HEK293 (cell line): ENCODE measurements at regions not wholly inside any gene's neighbourhood (a gene's known extent, or its start where the extent isn't known, plus 50 kb on each side); places are given as distances from the start of the nearest gene placed in this dataset.

Experiments used
- CTCF ChIP-seq: fragments of 450-650 bp; formaldehyde crosslinking; IDR thresholded peaks from 2 replicates; pipeline ENCODE4 v1.5.1; 2016; ENCODE audit warnings: missing biosample characterization, missing genetic modification characterization
- GFI1B ChIP-seq: fragments of 450-650 bp; formaldehyde crosslinking; IDR thresholded peaks from 2 replicates; pipeline ENCODE4 v1.5.1; 2016; ENCODE audit warnings: missing biosample characterization, missing genetic modification characterization
- REST ChIP-seq: fragments of 450-650 bp; formaldehyde crosslinking; IDR thresholded peaks from 2 replicates; pipeline ENCODE4 v1.5.1; 2016; ENCODE audit warnings: missing biosample characterization, missing genetic modification characterization
- SETDB1 ChIP-seq: IDR thresholded peaks from one replicate; pipeline ENCODE4 v1.6.1; 2017; ENCODE audit warnings: mild to moderate bottlenecking, low read length, moderate library complexity, mixed read lengths; ENCODE audit not compliant: insufficient read length
- TCF7L2 ChIP-seq: IDR thresholded peaks from 2 replicates; pipeline ENCODE4 v1.6.1; 2011; ENCODE audit warnings: low read depth, mild to moderate bottlenecking, inconsistent platforms, low read length, moderate library complexity, borderline replicate concordance
- ZBTB6 ChIP-seq: fragments of 450-650 bp; formaldehyde crosslinking; IDR thresholded peaks from 2 replicates; pipeline ENCODE4 v1.5.1; 2017; ENCODE audit warnings: missing biosample characterization, missing genetic modification characterization
- ZNF311 ChIP-seq: fragments of 450-650 bp; formaldehyde crosslinking; IDR thresholded peaks from 2 replicates; pipeline ENCODE4 v1.5.1; 2017; ENCODE audit warnings: missing biosample characterization, missing genetic modification characterization, borderline replicate concordance
- ZNF350 ChIP-seq: fragments of 450-650 bp; formaldehyde crosslinking; IDR thresholded peaks from 2 replicates; pipeline ENCODE4 v1.5.0; 2017; ENCODE audit warnings: missing biosample characterization, mild to moderate bottlenecking, missing genetic modification characterization
- ZNF792 ChIP-seq: fragments of 450-650 bp; formaldehyde crosslinking; IDR thresholded peaks from 2 replicates; pipeline ENCODE4 v1.5.1; 2016; ENCODE audit warnings: missing biosample characterization, missing genetic modification characterization

- TF ChIP-seq REST (tag by site-specific recombination): no peak
- no peak for TF ChIP-seq ZNF350
- no peak for TF ChIP-seq CTCF (tag by site-specific recombination)
- no peak for TF ChIP-seq GFI1B (tag by site-specific recombination)
- TF ChIP-seq ZNF792 (tag by site-specific recombination): no peak
- TF ChIP-seq SETDB1: no peak
- TF ChIP-seq ZNF311 (tag by site-specific recombination): no peak
- TF ChIP-seq TCF7L2: no peak
- no peak for TF ChIP-seq ZBTB6 (tag by site-specific recombination)
Measured at GRCh38 chr12:128056136-128056801, 210.7 kb upstream of the TMEM132C start.
